MM.1S (cell line): ENCODE measurements at regions not wholly inside any gene's neighbourhood (a gene's known extent, or its start where the extent isn't known, plus 50 kb on each side); places are given as distances from the start of the nearest gene placed in this dataset.

ENCODE experiments used
- DNase-seq: peaks from one replicate; pipeline ENCODE4 v3.0.0-alpha.2; 2015
- H2AFZ ChIP-seq: fragments of 300-600 bp; sonication (generic); 2 replicates; pipeline ENCODE4 v1.6.0; 2016; ENCODE audit warnings: antibody characterized with exemption, low read length
- H3F3A ChIP-seq: fragments of 300-600 bp; sonication (generic); 2 replicates; pipeline ENCODE4 v1.6.1; 2016; ENCODE audit warnings: mild to moderate bottlenecking, antibody characterized with exemption, low read length, moderate library complexity, mixed read lengths; ENCODE audit not compliant: insufficient read depth
- H3K27ac ChIP-seq: fragments of 300-600 bp; sonication (generic); 2 replicates; pipeline ENCODE4 v1.5.1; 2016; ENCODE audit warnings: mild to moderate bottlenecking, low read length
- H3K27me3 ChIP-seq: fragments of 300-600 bp; sonication (generic); replicated peaks from 2 replicates; pipeline ENCODE4 v1.6.0; 2016; ENCODE audit warnings: low read length; ENCODE audit not compliant: insufficient read depth
- H3K36me3 ChIP-seq: fragments of 300-600 bp; sonication (generic); replicated peaks from 2 replicates; pipeline ENCODE4 v1.6.1; 2016; ENCODE audit warnings: mild to moderate bottlenecking, low read length, mixed read lengths; ENCODE audit not compliant: insufficient read depth
- H3K4me1 ChIP-seq: fragments of 300-600 bp; sonication (generic); 2 replicates; pipeline ENCODE4 v1.6.1; 2016; ENCODE audit warnings: low read length, mixed read lengths
- H3K4me2 ChIP-seq: fragments of 300-600 bp; sonication (generic); 2 replicates; pipeline ENCODE4 v1.6.0; 2016; ENCODE audit warnings: low read depth, low read length
- H3K4me3 ChIP-seq: fragments of 300-600 bp; sonication (generic); 2 replicates; pipeline ENCODE4 v1.5.1; 2016; ENCODE audit warnings: low read length, mixed read lengths
- H3K79me2 ChIP-seq: fragments of 300-600 bp; sonication (generic); 2 replicates; pipeline ENCODE4 v1.6.1; 2016; ENCODE audit warnings: mixed run types, low read length, mixed read lengths
- H3K9ac ChIP-seq: fragments of 300-600 bp; sonication (generic); 2 replicates; pipeline ENCODE4 v1.6.1; 2016; ENCODE audit warnings: low read length, mixed read lengths
- H3K9me2 ChIP-seq: fragments of 300-600 bp; sonication (generic); replicated peaks from 2 replicates; pipeline ENCODE4 v1.6.1; 2016; ENCODE audit warnings: mild to moderate bottlenecking, low read length, mixed read lengths; ENCODE audit not compliant: insufficient read depth
- H3K9me3 ChIP-seq: fragments of 300-600 bp; sonication (generic); replicated peaks from 2 replicates; pipeline ENCODE4 v1.6.1; 2016; ENCODE audit warnings: mild to moderate bottlenecking, low read length, mixed read lengths; ENCODE audit not compliant: insufficient read depth
- H4K20me1 ChIP-seq: fragments of 300-600 bp; sonication (generic); 2 replicates; pipeline ENCODE4 v1.6.1; 2016; ENCODE audit warnings: mild to moderate bottlenecking, low read length, moderate library complexity, mixed read lengths; ENCODE audit not compliant: insufficient read depth
- EZH2 ChIP-seq: fragments of 300-600 bp; sonication (generic); optimal IDR thresholded peaks from 2 replicates; pipeline ENCODE3; 2017; ENCODE audit warnings: low read depth, mild to moderate bottlenecking, antibody characterized with exemption, low read length, mixed read lengths
- EZH2phosphoT487 ChIP-seq: fragments of 300-600 bp; sonication (generic); IDR thresholded peaks from 2 replicates; pipeline ENCODE4 v1.6.1; 2018; ENCODE audit warnings: antibody characterized with exemption, low read length
- TF ChIP-seq, protein P1 (sequence below): fragments of 300-600 bp; sonication (generic); IDR thresholded peaks from 2 replicates; pipeline ENCODE4 v1.5.1; 2016; ENCODE audit warnings: antibody characterized with exemption, low read length, mixed read lengths

- H3K79me2 ChIP-seq: no peaks in the 10 kb centered on the region
- H3K9me3 ChIP-seq: no peaks in the 10 kb centered on the region
- no peak overlapping the region for H3K27ac ChIP-seq
- no peak overlapping the region for H3K4me2 ChIP-seq
- H4K20me1 ChIP-seq: no peaks in the 10 kb centered on the region
- H3K9me2 ChIP-seq: no peaks in the 10 kb centered on the region
- H3K27me3 ChIP-seq: no peaks in the 10 kb centered on the region
- no peak overlapping the region for H3K4me3 ChIP-seq
- H2AFZ ChIP-seq: no peak overlapping the region
- H3K9ac ChIP-seq: no peak overlapping the region
- no peaks in the 10 kb centered on the region for H3K4me1 ChIP-seq
- H3F3A ChIP-seq: no peaks in the 10 kb centered on the region
- TF ChIP-seq, protein P1, sequence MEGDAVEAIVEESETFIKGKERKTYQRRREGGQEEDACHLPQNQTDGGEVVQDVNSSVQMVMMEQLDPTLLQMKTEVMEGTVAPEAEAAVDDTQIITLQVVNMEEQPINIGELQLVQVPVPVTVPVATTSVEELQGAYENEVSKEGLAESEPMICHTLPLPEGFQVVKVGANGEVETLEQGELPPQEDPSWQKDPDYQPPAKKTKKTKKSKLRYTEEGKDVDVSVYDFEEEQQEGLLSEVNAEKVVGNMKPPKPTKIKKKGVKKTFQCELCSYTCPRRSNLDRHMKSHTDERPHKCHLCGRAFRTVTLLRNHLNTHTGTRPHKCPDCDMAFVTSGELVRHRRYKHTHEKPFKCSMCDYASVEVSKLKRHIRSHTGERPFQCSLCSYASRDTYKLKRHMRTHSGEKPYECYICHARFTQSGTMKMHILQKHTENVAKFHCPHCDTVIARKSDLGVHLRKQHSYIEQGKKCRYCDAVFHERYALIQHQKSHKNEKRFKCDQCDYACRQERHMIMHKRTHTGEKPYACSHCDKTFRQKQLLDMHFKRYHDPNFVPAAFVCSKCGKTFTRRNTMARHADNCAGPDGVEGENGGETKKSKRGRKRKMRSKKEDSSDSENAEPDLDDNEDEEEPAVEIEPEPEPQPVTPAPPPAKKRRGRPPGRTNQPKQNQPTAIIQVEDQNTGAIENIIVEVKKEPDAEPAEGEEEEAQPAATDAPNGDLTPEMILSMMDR: no peak
- TF ChIP-seq EZH2: no peak
- no peaks in the 10 kb centered on the region for H3K36me3 ChIP-seq
- DNase-seq: no peak
These were observed 1029.9 kb upstream of the PIK3C3 start for GRCh38 chr18:40925071-40925541.

GRCh38 chr18:40921845-40922629, 1033.0 kb upstream of the PIK3C3 start:
- Histone ChIP-seq H3K4me2 (no peak overlapping the region), H3K4me1 (no peaks in the 10 kb centered on the region), H3K9me2 (no peaks in the 10 kb centered on the region), H3K4me3 (no peak overlapping the region), H3K36me3 (no peaks in the 10 kb centered on the region), H3K9me3 (no peaks in the 10 kb centered on the region), H3K27me3 (no peaks in the 10 kb centered on the region), H3F3A (no peaks in the 10 kb centered on the region), H3K79me2 (no peaks in the 10 kb centered on the region), H2AFZ (no peak overlapping the region), H4K20me1 (no peaks in the 10 kb centered on the region), H3K9ac (no peak overlapping the region), H3K27ac (no peak overlapping the region)
- TF ChIP-seq EZH2: no peak
- no peak for TF ChIP-seq EZH2phosphoT487
- TF ChIP-seq, protein P1: no peak
- no peak for DNase-seq

DNA sequence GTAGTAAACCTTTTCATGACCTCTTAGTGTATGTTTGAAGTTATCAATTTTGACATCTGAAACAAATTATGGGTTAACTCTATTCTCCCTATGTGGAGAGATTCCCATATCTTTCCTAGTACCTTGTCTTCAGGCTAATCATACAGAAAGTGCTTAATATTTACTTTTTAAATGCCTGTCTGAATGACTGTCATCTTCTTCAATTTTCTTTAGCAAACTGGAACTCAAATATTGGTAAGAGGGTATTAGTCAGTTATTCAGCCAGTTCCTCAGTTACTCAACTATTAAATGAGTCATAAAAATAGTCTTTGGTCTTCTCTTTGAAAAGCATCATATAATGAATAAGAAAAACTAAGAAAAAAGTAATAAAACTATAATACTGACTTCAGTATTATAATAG, 1038.0 kb upstream of the PIK3C3 start:
- Histone ChIP-seq H3K79me2 (no peaks in the 10 kb centered on the region), H3K4me3 (no peak overlapping the region), H3K9ac (no peak overlapping the region), H3K27me3 (no peaks in the 10 kb centered on the region), H3K9me2 (no peaks in the 10 kb centered on the region), H3K36me3 (no peaks in the 10 kb centered on the region), H3K27ac (no peak overlapping the region), H3F3A (no peaks in the 10 kb centered on the region), H4K20me1 (no peaks in the 10 kb centered on the region), H2AFZ (no peak overlapping the region), H3K4me2 (no peak overlapping the region), H3K9me3 (no peaks in the 10 kb centered on the region), H3K4me1 (no peaks in the 10 kb centered on the region)
- no peak for DNase-seq
- TF ChIP-seq EZH2: no peak
- TF ChIP-seq EZH2phosphoT487: no peak
- TF ChIP-seq, protein P1: no peak
